ENCODE measurements at regions not wholly inside any gene's neighbourhood (a gene's known extent, or its start where the extent isn't known, plus 50 kb on each side); places are given as distances from the start of the nearest gene placed in this dataset.

GRCh38 chr2:155381436-155381835, 682.9 kb downstream of the KCNJ3 start:
- TF ChIP-seq, protein P1, sequence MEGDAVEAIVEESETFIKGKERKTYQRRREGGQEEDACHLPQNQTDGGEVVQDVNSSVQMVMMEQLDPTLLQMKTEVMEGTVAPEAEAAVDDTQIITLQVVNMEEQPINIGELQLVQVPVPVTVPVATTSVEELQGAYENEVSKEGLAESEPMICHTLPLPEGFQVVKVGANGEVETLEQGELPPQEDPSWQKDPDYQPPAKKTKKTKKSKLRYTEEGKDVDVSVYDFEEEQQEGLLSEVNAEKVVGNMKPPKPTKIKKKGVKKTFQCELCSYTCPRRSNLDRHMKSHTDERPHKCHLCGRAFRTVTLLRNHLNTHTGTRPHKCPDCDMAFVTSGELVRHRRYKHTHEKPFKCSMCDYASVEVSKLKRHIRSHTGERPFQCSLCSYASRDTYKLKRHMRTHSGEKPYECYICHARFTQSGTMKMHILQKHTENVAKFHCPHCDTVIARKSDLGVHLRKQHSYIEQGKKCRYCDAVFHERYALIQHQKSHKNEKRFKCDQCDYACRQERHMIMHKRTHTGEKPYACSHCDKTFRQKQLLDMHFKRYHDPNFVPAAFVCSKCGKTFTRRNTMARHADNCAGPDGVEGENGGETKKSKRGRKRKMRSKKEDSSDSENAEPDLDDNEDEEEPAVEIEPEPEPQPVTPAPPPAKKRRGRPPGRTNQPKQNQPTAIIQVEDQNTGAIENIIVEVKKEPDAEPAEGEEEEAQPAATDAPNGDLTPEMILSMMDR (IDR thresholded peaks at IDR 0.05), result no peak
- TF ChIP-seq POLR2A (IDR thresholded peaks at IDR 0.05), result no peak

All from right lobe of liver (tissue), 4 donors.